HepG2 (cell line): ENCODE measurements at regions not wholly inside any gene's neighbourhood (a gene's known extent, or its start where the extent isn't known, plus 50 kb on each side); places are given as distances from the start of the nearest gene placed in this dataset.

ENCODE experiments used
- ATAC-seq: fragments of 200-7000 bp; cut with Tn5 transposase; 3 replicates; pipeline ENCODE4 v1.9.1; 2020; ENCODE audit warnings: mild to moderate bottlenecking, moderate library complexity
- BruUV-seq: library from RNA; stranded (reverse); fragments of 400-500 nt; replicated peaks from 2 replicates; lab custom pipeline; 2021; lab: Mats Ljungman, UMichigan
- CTCF ChIA-PET: fragments of 300-600 bp; formaldehyde crosslinking; extraction: SDS; loops from one replicate; lab custom pipeline; 2021; ENCODE audit warnings: low total read pairs, inconsistent platforms, low intra/inter-chr PET ratio; lab: Yijun Ruan, JAX
- POLR2A ChIA-PET: fragments of 350-600 bp; sonication (Branson Sonifier 250); formaldehyde crosslinking; loops from one replicate; lab custom pipeline; 2020; ENCODE audit warnings: antibody characterized with exemption, inconsistent platforms; lab: Yijun Ruan, JAX
- DNase-seq: peaks from one replicate; pipeline ENCODE4 v3.0.0-alpha.2; 2015; ENCODE audit warnings: low spot score
- FAIRE-seq: peaks from 3 replicates; lab custom pipeline; 2011; peaks lifted over from hg19 to GRCh38; lab: Jason Lieb, UNC
- H2AFZ ChIP-seq: one replicate; pipeline ENCODE4 v1.6.1; 2011; ENCODE audit warnings: low read length, inconsistent platforms
- H3K27ac ChIP-seq: fragments of 300-600 bp; 3 replicates; pipeline ENCODE4 v1.8.0; 2011; ENCODE audit warnings: mixed run types, mild to moderate bottlenecking, mixed read lengths, low read length, inconsistent platforms; ENCODE audit not compliant: insufficient read depth; ENCODE audit errors: extremely low read length
- H3K27me3 ChIP-seq, 2 experiments: fragments of 200-600 bp in 1 of 2; 2 replicates in 1 of 2; 3 replicates in 1 of 2; pipeline versions ENCODE4 v1.6.0 to v1.8.0; 2011; ENCODE audit warnings: low read length in 2 of 2, mild to moderate bottlenecking in 2 of 2, moderate library complexity in 2 of 2, inconsistent platforms in 1 of 2; ENCODE audit not compliant: insufficient read depth in 2 of 2, control insufficient read depth in 1 of 2
- H3K36me3 ChIP-seq, 2 experiments: fragments of 200-600 bp in 1 of 2; replicated peaks in 1 of 2; 2 replicates in 1 of 2; 3 replicates in 1 of 2; pipeline versions ENCODE4 v1.5.1 to v1.8.0; 2011; ENCODE audit warnings: low read length in 2 of 2, inconsistent platforms in 1 of 2; ENCODE audit not compliant: insufficient read depth in 2 of 2, control insufficient read depth in 1 of 2
- H3K4me1 ChIP-seq: 2 replicates; pipeline ENCODE4 v1.5.1; 2012; ENCODE audit warnings: low read length, inconsistent platforms; ENCODE audit not compliant: insufficient read depth
- H3K4me2 ChIP-seq: 2 replicates; pipeline ENCODE4 v1.6.0; 2011; ENCODE audit warnings: low read depth, low read length, inconsistent platforms
- H3K4me3 ChIP-seq, 3 experiments: fragments of 200-600 bp in 1 of 3; sonication (generic), shearing (Covaris generic) in 1 of 3; replicated peaks in 1 of 3; 2 replicates each; pipeline ENCODE4 v1.5.1; 2011 to 2016; ENCODE audit warnings: low read length in 3 of 3, inconsistent platforms in 2 of 3, low read depth in 2 of 3, mild to moderate bottlenecking in 2 of 3, control low read depth in 1 of 3, mixed read lengths in 1 of 3; ENCODE audit not compliant: insufficient read depth in 1 of 3
- H3K79me2 ChIP-seq: one replicate; pipeline ENCODE4 v1.6.1; 2011; ENCODE audit warnings: low read length, inconsistent platforms; ENCODE audit not compliant: insufficient read depth
- H3K9ac ChIP-seq: 2 replicates; pipeline ENCODE4 v1.6.0; 2011; ENCODE audit warnings: mild to moderate bottlenecking, low read depth, low read length, inconsistent platforms; ENCODE audit not compliant: insufficient read depth
- H3K9me3 ChIP-seq: 2 replicates; pipeline ENCODE4 v1.5.1; 2012; ENCODE audit warnings: mild to moderate bottlenecking, low read length
- H4K20me1 ChIP-seq: 2 replicates; pipeline ENCODE4 v1.6.0; 2011; ENCODE audit warnings: inconsistent platforms, mild to moderate bottlenecking, low read length, moderate library complexity; ENCODE audit not compliant: insufficient read depth
- FOXM1 ChIP-seq: sonication (generic); formaldehyde crosslinking; IDR thresholded peaks from 2 replicates; pipeline ENCODE4 v1.5.0; 2020; ENCODE audit warnings: missing genetic modification reagents
- HBP1 ChIP-seq: IDR thresholded peaks from 2 replicates; pipeline ENCODE4 v1.6.1; 2016; ENCODE audit warnings: low read depth, control low read depth
- HDAC1 ChIP-seq: sonication (generic); formaldehyde crosslinking; IDR thresholded peaks from 2 replicates; pipeline ENCODE4 v1.5.1; 2020; ENCODE audit warnings: mild to moderate bottlenecking, missing genetic modification reagents
- MAFK ChIP-seq, 2 experiments: IDR thresholded peaks in 1 of 2; conservative IDR thresholded peaks in 1 of 2; 2 replicates each; pipeline ENCODE4 v1.6.1; 2011; ENCODE audit warnings: improper control_type of control experiment in 2 of 2, low read length in 2 of 2
- TOPORS ChIP-seq: sonication (generic); formaldehyde crosslinking; IDR thresholded peaks from 2 replicates; pipeline ENCODE4 v1.8.0; 2023; ENCODE audit warnings: mild to moderate bottlenecking, missing genetic modification reagents
- ZNF251 ChIP-seq: sonication (generic); formaldehyde crosslinking; IDR thresholded peaks from 2 replicates; pipeline ENCODE4 v1.9.0; 2021; ENCODE audit warnings: mild to moderate bottlenecking, missing genetic modification reagents
- ZNF781 ChIP-seq: sonication (generic); formaldehyde crosslinking; IDR thresholded peaks from 2 replicates; pipeline ENCODE4 v1.5.1; 2020; ENCODE audit warnings: borderline replicate concordance, mild to moderate bottlenecking, missing genetic modification reagents; ENCODE audit errors: not compliant biosample characterization
- ZNF782 ChIP-seq: sonication (generic); formaldehyde crosslinking; IDR thresholded peaks from 2 replicates; pipeline ENCODE4 v1.4.0; 2020; ENCODE audit warnings: missing genetic modification reagents, mild to moderate bottlenecking, borderline replicate concordance
- WGBS: methylation state at CpG from one replicate; pipeline ENCODE4 v1.1.6; 2017; ENCODE audit warnings: low lambda C conversion rate; 5-methylcytosine and 5-hydroxymethylcytosine counted together
- in situ Hi-C: cut with HindIII; loops from 2 replicates; pipeline ENCODE4 v1.10.0; 2017; ENCODE audit warnings: low pct_unique_long_range_greater_than_20kb; ENCODE audit not compliant: extremely low pct_ligation_motif_present
- intact Hi-C: fragments of 100-400 bp; cut with micrococcal nuclease; formaldehyde crosslinking; loops from one replicate; pipeline ENCODE4 v1.10.0; 2022; ENCODE audit not compliant: unreplicated experiment
- TF ChIP-seq, protein P1 (sequence below): sonication (generic); formaldehyde crosslinking; IDR thresholded peaks from 2 replicates; pipeline ENCODE4 v1.9.0; 2021; ENCODE audit warnings: missing genetic modification reagents, borderline replicate concordance
- TF ChIP-seq, protein P2 (sequence below): sonication (generic); formaldehyde crosslinking; IDR thresholded peaks from 2 replicates; pipeline ENCODE4 v1.4.0; 2020; ENCODE audit warnings: mild to moderate bottlenecking, missing genetic modification reagents

GRCh38 chr4:96730432-96730831 lies 890.5 kb downstream of the PDHA2 start (continued):
- TF ChIP-seq, protein P1, sequence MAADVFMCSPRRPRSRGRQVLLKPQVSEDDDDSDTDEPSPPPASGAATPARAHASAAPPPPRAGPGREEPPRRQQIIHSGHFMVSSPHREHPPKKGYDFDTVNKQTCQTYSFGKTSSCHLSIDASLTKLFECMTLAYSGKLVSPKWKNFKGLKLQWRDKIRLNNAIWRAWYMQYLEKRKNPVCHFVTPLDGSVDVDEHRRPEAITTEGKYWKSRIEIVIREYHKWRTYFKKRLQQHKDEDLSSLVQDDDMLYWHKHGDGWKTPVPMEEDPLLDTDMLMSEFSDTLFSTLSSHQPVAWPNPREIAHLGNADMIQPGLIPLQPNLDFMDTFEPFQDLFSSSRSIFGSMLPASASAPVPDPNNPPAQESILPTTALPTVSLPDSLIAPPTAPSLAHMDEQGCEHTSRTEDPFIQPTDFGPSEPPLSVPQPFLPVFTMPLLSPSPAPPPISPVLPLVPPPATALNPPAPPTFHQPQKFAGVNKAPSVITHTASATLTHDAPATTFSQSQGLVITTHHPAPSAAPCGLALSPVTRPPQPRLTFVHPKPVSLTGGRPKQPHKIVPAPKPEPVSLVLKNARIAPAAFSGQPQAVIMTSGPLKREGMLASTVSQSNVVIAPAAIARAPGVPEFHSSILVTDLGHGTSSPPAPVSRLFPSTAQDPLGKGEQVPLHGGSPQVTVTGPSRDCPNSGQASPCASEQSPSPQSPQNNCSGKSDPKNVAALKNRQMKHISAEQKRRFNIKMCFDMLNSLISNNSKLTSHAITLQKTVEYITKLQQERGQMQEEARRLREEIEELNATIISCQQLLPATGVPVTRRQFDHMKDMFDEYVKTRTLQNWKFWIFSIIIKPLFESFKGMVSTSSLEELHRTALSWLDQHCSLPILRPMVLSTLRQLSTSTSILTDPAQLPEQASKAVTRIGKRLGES (CRISPR knock-in tag) = no peak
- no peak for TF ChIP-seq ZNF782 (CRISPR knock-in tag)

- peaks cover 43% of the 10 kb centered on the region for H3K9me3 ChIP-seq
- H4K20me1 ChIP-seq = no peaks in the 10 kb centered on the region
- H3K4me3 ChIP-seq = no peak overlapping the region
- WGBS = 15% methylated on average over 2 of the region's 2 CpGs
- ATAC-seq = no peak
- DNase-seq = no peak
- H3K27ac ChIP-seq = no peak overlapping the region
- no peak overlapping the region for H3K9ac ChIP-seq
- POLR2A ChIA-PET = no interaction called here
- H3K79me2 ChIP-seq = no peaks in the 10 kb centered on the region
- no peak for FAIRE-seq
- no TSS peak for BruUV-seq
- H3K4me2 ChIP-seq = no peak overlapping the region
- intact Hi-C loops (no loop called here), in situ Hi-C loops (no loop called here)
- no peaks in the 10 kb centered on the region for H3K27me3 ChIP-seq
- H3K36me3 ChIP-seq = no peaks in the 10 kb centered on the region
- no peaks in the 10 kb centered on the region for H3K4me1 ChIP-seq
- CTCF ChIA-PET = no interaction called here
- H2AFZ ChIP-seq = no peak overlapping the region
- TF ChIP-seq HBP1 (CRISPR knock-in tag) = no peak
- TF ChIP-seq HDAC1 (CRISPR knock-in tag) = no peak
- TF ChIP-seq, protein P2, sequence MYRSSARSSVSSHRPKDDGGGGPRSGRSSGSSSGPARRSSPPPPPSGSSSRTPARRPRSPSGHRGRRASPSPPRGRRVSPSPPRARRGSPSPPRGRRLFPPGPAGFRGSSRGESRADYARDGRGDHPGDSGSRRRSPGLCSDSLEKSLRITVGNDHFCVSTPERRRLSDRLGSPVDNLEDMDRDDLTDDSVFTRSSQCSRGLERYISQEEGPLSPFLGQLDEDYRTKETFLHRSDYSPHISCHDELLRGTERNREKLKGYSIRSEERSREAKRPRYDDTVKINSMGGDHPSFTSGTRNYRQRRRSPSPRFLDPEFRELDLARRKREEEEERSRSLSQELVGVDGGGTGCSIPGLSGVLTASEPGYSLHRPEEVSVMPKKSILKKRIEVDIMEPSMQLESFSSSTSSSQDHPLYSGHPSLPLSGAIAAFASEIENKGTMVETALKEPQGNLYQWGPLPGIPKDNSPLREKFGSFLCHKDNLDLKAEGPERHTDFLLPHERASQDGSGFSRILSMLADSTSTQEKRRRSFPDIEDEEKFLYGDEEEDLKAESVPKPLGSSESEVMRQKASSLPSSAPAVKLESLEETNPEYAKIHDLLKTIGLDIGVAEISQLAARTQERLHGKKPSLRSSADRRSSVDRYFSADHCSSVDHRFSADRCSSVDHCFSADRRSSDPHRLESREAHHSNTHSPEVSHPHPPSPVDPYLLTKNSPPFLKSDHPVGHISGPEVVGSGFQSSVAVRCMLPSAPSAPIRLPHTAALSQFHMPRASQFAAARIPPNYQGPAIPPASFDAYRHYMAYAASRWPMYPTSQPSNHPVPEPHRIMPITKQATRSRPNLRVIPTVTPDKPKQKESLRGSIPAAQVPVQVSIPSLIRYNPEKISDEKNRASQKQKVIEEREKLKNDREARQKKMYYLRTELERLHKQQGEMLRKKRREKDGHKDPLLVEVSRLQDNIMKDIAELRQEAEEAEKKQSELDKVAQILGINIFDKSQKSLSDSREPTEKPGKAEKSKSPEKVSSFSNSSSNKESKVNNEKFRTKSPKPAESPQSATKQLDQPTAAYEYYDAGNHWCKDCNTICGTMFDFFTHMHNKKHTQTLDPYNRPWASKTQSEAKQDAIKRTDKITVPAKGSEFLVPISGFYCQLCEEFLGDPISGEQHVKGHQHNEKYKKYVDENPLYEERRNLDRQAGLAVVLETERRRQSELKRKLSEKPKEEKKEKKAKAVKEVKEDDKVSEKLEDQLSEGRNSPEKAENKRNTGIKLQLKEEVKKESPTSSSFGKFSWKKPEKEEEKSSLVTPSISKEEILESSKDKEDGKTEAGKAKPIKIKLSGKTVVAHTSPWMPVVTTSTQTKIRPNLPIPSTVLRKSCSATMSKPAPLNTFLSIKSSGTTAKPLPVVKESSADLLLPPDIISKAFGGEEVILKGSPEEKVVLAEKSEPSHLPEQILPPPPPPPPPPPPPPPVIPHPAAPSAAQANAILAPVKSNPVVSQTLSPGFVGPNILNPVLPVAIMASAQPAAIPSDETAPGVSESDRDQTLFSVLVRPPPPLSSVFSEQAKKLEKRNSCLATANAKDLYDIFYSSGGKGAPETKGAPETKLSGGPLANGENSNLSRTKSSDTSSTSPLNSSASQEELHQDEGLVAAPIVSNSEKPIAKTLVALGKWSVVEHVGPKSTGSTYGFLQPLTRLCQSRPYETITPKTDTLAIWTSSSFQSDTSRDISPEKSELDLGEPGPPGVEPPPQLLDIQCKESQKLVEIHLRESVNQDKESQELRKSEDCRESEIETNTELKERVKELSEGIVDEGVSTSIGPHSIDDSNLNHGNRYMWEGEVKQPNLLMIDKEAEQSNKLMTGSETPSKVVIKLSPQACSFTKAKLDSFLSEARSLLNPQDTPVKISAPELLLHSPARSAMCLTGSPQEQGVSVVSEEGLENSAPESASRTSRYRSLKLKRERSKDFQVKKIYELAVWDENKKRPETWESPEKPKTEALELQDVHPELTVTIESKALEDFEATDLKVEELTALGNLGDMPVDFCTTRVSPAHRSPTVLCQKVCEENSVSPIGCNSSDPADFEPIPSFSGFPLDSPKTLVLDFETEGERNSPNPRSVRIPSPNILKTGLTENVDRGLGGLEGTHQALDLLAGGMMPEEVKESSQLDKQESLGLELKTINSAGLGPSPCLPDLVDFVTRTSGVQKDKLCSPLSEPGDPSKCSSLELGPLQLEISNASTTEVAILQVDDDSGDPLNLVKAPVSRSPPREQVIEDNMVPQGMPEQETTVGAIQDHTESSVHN = no peak
- no peak for TF ChIP-seq ZNF251 (CRISPR knock-in tag)
- TF ChIP-seq ZNF781 (CRISPR knock-in tag) = no peak
- TF ChIP-seq TOPORS (CRISPR knock-in tag) = no peak
- TF ChIP-seq MAFK (conservative IDR thresholded peaks at IDR 0.05 in 1 of 2, IDR thresholded peaks at IDR 0.05 in 1 of 2; ENCODE audit: low read length in 2 of 2) = no peak
- TF ChIP-seq FOXM1 (CRISPR knock-in tag) = no peak
Measured at GRCh38 chr4:96736352-96736889, 896.5 kb downstream of the PDHA2 start.
